HG02840 (cell line): ENCODE measurements at regions not wholly inside any gene's neighbourhood (a gene's known extent, or its start where the extent isn't known, plus 50 kb on each side); places are given as distances from the start of the nearest gene placed in this dataset.
"Not testable (repeated sequence)": the region's sequence is repeated elsewhere in the genome, so short reads cannot be mapped to it uniquely, and the experiment has no call there.

ENCODE experiments used
- ATAC-seq: cut with Tn5 transposase; IDR thresholded peaks from one replicate; pipeline ENCODE4 v1.9.1; 2021; ENCODE audit warnings: mild to moderate bottlenecking, moderate library complexity, moderate number of reproducible peaks; ENCODE audit not compliant: unreplicated experiment, low FRiP score

DNA sequence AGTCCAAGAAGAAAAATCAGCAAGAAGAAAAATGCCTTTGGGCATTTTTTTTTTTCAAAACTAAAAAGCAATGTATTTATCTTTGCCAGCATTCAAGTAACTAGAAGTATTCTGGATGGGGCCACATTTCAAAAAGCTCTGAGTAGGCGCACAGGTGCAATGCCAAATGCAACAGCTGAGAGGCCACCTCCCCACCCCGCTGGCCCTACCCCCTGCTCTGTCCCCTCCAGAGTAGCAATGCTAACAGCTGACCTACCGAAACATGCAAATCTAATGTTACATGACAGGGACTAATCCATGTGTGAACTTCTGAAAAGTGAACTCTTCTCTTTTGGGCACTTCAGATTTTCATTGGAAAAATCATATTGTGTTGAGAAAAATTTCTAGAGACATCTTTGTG, 153.7 kb upstream of the SLC38A2 start:
- ATAC-seq = no peak

DNA sequence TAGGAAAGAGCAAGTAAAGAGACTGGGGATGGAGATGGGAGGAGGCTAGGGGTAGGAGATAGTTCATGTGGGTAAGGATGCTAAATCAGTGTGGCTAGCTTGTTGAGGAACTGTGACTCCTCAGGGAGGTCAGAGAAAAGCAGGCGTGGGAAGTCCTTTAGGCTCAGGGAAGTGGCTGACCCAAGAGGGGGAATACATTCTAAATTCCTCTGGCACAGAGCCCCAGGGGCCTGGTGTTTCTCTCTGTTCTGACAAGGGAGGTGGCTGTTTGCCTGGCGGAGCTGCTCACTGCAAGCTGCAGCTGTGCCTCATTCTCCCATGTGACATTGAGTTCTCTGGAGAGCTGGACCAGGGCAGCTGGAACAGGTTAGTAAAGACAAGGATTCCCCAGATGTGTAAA, 152.2 kb upstream of the SLC38A2 start:
- no peak for ATAC-seq

DNA sequence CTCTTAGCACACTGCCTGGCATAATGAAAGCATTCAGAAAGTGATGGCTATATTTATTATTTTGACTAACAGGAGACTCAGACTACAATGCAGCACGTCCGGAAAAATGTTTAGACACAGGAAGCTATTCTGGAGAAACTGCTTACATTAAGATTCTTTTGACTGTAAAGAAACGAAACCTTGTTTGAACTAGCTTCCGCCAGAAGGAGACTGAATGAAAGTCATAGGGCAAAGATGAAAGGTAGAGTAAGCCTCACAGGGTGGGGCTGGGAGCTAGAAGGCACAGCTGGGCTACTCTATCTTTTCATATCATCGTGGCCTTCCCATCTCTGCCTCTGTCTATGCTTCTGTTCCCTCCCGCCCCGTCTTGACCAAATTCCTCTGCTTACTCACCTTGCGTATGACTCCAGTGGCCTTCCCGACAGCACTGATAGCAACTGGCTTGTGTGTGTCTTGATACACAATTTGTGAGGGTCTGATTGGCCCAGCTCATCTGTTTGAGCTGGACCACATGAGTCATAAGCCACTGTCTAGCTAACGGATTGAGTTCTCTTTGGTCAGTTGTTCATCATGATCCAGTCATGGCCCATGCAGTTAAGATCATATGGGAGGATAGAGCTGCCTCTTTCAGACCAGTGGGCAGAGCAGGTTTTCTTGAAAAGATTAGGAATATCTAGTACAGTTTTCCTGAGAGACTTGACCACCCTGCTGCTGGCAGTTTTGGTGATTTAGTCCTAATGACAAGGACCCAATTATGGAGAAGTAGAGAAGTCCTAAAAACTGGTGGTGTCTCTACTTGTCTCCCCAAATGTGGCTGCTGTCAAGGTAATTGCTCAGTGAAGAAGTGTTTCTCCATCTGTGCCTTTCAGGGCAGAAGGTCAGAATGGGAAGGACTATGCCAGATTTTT, 151.5 kb upstream of the SLC38A2 start:
- no peak for ATAC-seq

DNA sequence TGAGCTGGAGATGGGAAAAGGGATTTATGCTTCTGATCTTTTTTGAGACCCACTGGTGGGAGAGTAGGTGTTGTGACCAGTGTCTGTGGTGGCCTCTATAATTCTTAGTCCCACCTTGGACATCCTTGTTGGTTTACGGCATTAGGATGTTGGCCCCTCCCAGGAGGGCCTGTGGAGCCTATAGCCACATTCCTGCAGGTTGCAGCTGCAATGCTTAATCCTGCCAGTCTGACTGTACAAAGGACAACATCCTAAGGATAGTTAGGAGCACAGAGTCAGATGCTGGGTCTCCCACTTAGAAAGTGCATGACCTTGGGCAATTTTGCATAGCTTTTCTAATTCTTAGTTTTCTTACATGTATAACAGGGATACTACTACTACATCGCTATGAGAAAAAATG, 150.9 kb upstream of the SLC38A2 start:
- no peak for ATAC-seq

DNA sequence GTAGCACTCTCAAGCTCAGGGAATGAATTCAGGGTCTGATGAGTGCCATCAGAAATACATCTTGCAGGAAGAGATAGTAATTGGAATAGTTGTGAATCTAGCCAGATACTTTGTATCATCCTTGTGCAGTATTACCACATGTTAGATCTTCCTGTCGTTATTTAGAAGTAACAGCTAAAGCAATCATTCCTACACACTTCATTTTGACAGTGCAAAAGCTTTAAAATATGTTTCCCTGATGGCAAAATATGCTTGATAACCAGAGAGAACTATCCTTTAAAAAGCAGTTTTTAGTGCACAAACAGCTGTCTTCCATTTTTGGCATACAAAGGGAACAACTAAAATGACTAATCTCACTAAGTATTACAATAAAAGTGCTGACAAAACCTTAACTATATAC, 149.5 kb upstream of the SLC38A2 start:
- ATAC-seq = no peak

DNA sequence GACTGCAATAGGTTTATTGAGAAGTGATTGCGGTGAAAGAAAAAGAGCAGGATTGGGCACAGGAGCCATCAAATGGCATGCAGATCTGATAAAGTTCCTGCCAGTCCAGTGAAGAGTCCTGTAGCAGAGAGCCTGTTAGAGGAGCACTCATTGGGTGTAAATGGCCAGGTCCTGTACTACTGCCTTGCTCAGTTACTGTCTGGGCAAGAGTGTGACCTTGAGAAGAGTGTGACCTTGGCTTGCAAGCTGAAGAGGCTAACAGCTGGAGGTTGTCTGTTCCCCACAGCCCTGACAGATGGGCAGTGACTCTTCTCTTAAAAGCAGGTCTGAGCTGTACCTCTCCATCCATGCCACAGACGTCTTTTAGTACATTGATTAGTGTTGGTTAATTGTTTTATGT, 148.6 kb upstream of the SLC38A2 start:
- ATAC-seq = no peak

DNA sequence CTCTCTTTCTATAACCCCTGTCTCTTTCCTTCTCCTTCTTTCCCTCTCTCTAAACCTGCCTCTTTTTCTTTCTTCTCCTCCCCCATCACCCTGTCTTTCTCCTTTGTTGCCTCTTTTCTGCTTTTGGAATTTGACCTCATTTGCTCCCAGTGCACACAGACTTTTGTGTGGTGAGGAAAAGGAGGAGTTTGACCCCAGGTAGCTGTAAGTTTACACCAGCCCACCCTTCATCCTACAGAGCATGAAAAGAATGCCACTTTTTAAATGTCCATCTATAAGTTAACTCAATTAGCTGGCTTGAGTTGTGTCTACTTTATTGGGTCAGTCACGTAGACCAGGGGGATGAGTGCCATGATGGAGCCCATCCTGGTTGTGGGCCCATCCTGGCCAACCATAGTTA, 146.8 kb upstream of the SLC38A2 start:
- no peak for ATAC-seq

DNA sequence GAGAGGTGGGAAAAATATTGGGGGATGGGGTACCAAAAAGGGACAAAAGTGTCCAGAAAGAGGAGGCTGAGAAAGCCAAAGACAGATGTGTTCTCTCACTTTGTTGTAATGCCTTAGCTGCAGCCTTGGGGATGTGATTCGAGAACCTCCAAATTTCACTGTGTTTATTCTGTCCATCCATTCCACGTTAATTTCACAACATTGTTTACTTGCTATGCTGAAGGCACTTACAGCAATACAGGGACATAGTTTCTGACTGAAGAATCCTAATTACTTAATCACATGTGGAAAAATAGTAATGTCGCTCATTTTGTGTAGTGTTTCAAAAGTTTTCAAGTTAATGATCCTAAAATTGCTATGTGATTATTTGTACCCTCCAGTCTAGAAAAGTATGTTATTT, 146.2 kb upstream of the SLC38A2 start:
- no peak for ATAC-seq

DNA sequence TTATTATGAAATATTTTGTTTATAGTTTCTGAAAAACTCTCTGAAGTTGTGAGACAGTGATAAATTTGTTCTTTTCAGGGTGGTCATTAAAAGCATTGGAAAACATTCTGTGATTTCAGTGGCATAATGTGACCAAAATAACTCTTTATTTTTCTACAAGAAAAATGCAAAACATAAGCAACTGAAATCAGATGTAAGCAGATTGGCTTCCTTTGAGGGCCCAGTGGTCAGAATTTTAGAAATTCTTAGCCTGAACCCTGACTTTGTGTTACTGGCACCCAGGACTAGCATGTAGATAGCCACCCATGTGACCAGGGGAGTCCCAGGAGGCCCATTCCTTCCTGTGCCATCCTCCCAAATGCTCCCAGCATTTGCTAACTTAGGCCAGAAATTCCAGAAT, 145.6 kb upstream of the SLC38A2 start:
- ATAC-seq = no peak

DNA sequence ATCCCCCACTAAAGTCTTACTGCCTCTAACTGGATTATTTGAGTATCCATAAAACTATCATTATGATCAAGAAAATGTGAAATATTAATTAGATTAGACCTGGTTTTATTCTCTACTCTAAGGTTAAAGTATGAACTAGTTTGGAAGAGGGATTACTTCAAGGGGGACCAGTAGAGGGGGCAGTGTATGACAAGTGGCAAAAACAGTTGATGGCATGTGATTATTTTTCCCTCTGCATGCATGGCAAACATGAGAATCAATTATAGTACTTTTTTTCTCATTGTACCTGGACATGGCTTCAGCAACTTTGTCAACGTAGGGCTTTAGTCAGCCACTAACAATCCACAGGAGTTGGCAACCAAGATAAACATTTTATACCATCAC, 145.0 kb upstream of the SLC38A2 start:
- peak; percentile 25 for ATAC-seq

DNA sequence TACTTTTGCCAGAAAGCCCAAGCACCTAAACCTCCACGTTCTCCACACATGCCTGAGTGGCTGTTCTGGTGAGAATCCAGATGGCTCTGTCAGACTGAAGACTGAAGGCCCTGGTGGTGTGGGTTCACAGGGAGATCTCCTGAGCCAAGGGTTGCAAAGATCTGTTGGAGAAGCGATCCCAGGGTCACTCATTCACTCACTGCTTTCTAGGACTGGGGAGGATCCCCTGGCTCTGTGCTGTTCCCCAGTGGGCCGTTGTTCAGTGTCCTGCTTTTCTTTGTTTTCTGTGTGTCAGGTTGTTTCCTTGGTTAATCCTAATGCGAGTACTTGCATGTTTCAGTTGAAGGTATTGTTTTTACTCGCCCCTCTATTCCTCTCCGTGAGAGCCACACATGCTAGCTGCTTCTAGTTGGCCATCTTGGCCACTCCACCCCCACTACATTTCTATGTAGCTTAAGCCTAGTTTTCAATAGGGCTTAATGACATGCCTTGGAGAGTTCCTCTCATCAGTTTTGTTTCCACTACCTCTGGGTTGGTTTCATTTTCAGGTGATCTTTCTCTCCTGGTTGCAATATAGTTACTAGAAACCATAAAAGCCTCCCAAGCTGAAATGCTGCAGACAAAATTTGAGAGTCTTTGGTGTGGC, 144.5 kb upstream of the SLC38A2 start:
- ATAC-seq = peak; percentile 95

DNA sequence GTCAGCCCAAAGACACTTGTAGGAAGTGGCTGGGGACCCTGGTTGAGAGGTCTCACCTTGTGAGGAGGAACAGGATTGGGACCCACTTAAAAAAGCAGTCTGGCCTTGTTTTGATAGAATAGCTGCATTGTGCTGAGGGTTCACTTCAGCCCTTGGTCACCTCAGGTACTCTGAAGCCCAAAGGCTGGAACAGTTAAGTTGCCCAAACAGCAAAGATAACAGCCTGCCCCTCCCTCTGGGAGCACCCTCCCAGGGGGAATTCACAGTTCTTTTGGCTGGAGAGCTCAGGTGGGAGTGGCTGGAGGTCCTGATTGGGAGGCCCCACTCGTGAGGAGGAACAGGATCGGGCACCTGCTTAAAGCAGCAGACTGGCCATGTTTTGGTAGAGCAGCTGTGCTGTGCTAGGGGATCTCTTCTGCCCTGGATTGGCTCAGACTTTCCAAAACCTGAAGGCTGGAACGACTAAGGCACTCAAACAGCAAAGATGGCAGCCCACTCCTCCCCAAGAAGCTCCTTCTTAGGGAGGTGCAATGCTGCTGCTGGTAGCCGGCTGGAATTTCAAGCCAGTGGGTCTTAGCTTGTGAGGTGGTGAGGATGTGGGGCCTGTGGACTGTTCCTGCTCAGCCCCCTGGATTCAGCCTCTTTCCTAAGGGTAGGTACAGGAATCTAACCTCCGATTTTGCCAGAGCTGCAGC, 143.8 kb upstream of the SLC38A2 start:
- no peak for ATAC-seq

DNA sequence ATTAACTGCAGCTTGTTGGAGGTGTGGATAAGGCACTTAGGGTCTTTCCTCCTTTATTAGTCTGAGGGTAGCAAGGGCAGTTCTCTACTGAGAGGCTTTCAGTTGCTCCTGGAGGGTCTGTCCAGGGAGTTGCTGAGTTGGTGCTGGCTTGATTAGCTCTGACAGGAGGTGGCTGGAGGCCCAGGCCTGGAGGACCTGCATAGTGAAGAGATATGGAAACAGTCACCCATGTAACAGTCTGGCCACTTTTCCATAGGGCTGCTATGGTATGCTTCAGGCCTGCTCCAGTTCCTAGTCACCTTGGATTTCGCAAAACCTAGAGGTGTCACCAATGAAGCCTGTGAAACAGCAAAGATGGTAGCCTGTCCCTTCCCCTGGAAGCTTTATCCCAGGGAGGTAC, 143.3 kb upstream of the SLC38A2 start:
- ATAC-seq = no peak

DNA sequence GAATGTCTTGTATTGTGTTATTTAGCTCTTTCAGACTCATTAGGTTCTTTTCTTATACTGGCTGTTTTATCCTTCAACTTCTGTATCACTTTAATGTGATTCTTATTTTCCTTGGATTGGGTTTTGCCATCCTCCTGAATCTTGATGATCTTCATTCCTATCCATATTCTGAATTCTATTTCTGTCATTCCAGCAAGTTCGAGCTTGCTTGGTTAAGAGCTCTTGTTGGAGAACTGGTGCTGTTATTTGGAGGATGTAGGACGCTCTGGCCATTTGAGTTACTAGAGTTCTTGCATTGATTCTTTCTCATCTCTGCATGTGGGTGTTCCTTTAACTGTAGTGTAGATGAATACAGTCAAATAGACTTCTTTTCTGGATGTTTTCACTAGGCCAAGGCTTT, 142.3 kb upstream of the SLC38A2 start:
- no peak for ATAC-seq

DNA sequence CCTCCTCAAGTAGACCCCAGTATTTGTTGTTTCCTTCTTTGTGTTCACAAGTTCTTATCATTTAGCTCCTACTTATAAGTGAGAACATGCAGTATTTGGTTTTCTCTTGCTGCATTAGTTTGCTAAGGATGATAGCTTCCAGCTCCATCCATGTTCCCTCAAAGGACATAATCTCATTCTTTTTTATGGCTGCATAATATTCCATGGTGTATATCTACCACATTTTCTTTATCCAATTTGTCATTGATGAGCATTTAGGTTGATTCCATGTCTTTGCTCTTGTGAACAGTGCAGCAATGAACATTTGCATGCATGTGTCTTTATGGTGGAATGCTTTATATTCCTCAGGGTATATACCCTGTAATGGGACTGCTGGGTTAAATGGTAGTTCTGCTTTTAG, 137.7 kb upstream of the SLC38A2 start:
- not testable (repeated sequence) for ATAC-seq

DNA sequence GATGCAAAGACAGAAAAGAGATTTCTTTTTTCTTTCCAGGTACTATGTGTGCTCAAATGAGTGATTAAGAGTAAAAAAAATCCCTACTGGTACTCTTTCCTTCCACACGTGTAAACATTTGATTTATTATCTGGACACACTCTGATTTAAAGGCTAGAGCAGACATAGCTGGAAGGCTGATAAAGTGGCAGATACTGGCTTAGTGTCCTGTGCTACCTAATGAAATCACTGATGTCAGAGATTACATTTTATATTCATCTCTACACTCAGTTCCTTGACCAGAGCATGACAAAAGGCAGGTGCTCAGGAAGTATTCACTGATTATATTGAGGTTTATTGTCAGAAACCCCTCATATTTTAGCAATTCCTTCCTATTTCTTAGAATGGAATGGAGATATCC, 136.6 kb upstream of the SLC38A2 start:
- ATAC-seq = no peak

DNA sequence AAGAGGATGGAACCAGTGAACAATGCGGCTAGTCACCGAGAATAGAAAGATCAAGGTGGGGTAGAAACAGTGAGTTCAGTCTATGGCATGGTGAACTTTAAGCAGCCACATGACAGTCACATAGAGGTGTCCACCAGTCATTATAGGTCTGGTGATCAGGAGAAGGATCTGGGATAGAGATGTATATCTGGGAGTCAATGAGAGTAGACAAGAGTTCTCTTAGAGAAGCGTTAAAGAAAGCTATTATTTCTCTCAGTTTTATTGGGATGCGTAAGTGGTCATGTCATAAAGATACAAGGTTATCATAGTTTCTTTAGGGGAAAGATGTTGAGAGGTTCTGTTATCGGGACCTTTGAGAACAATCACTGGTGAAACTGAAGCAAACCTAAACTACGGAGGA, 136.1 kb upstream of the SLC38A2 start:
- ATAC-seq = no peak

DNA sequence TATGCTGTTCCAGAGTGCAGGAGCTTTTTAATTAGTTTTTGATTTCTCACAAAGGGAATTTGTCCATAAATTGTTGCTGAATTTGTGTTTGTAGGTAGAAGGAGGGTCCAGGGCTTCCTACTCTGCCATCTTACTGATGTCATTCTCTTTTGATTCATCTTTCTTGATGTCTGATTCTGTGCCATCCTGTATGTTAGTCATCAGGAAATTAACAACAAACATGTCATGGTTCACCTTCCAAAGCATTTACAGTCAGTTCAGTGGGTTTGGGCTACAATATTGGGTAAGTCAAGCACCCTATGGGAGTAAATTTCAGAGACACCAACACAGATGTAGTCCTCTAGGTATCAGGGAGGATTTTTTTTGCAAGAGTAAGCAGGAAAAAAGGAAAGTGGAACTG, 135.2 kb upstream of the SLC38A2 start:
- no peak for ATAC-seq

DNA sequence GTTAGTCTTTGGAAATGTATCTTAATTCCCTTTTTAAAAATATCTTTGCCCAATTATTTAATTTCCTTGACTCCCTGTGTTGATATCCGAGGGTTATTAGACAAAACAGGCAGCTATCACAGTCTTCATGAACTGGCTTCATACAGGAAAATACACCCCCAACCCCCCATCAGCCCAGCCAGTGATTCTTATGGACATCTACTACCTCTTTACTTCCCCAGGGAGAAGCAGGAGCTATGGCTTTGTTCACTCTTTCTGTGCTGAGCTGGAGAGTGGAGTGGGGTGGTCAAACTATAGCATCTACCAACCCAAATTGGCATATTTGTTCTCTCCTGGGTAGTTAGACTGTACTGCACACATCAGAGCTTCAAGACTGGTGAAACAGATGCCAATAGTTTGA, 134.4 kb upstream of the SLC38A2 start:
- ATAC-seq = no peak

DNA sequence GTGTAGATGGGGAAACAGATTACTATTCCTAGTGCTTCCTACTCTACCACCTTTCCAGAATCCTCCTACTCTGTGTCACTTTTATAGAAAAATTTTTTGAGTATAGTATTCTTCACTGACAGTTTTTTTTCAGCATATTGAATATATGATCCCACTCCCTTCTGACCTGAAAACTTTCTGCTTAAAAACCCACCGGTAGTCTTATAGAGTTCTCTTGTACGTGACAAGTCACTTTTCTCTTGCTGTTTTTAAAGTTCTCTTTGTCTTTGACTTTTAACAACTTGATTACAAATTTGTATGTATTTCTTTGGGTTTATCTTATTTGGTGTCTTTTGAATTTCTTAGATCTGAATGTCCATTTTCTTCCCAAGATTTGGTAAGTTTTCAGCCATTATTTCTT, 133.6 kb upstream of the SLC38A2 start:
- ATAC-seq = no peak

DNA sequence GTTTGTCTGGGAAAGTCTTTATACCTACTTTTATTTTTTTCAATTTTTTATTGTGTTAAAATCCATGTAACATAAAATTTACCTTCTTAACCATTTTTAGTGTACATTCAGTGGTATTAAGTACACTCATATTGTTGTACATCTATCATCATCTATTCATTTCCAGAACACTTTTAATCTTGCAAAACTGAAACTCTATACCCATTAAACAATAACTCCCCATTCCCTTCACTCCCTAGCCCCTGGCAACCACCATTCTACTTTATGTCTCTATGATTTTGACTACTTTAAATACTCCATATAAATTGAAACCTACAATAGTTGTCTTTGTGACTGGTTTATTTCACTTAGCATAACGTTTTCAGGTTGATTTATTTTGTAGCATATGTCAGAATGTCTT, 131.9 kb upstream of the SLC38A2 start:
- ATAC-seq = no peak
